Memory B cell (primary cell): ENCODE measurements at regions not wholly inside any gene's neighbourhood (a gene's known extent, or its start where the extent isn't known, plus 50 kb on each side); places are given as distances from the start of the nearest gene placed in this dataset.

ENCODE experiments used
- ATAC-seq: fragments of 150-1000 bp; cut with Tn5 transposase; 2 replicates; pipeline ENCODE4 v1.10.0; 2021; ENCODE audit warnings: low read depth, mild to moderate bottlenecking, moderate library complexity
- DNase-seq, 2 donors: peaks; one replicate each; pipeline ENCODE4 v3.0.0; 2022; ENCODE audit warnings: low spot score in 2 of 2
- H3K27ac Mint-ChIP-seq: one replicate; pipeline ENCODE4 v1.8.0; 2022; ENCODE audit warnings: mild to moderate bottlenecking, moderate library complexity, mixed read lengths
- H3K27me3 Mint-ChIP-seq: one replicate; pipeline ENCODE4 v1.8.0; 2022; ENCODE audit warnings: mixed read lengths
- H3K36me3 Mint-ChIP-seq: one replicate; pipeline ENCODE4 v1.8.0; 2022; ENCODE audit warnings: mild to moderate bottlenecking, mixed read lengths
- H3K4me1 Mint-ChIP-seq: one replicate; pipeline ENCODE4 v1.8.0; 2022; ENCODE audit warnings: mixed read lengths
- H3K4me3 Mint-ChIP-seq: one replicate; pipeline ENCODE4 v1.8.0; 2022; ENCODE audit warnings: mild to moderate bottlenecking, moderate library complexity, mixed read lengths
- H3K9me3 Mint-ChIP-seq: one replicate; pipeline ENCODE4 v1.8.0; 2022; ENCODE audit warnings: mixed read lengths

DNA sequence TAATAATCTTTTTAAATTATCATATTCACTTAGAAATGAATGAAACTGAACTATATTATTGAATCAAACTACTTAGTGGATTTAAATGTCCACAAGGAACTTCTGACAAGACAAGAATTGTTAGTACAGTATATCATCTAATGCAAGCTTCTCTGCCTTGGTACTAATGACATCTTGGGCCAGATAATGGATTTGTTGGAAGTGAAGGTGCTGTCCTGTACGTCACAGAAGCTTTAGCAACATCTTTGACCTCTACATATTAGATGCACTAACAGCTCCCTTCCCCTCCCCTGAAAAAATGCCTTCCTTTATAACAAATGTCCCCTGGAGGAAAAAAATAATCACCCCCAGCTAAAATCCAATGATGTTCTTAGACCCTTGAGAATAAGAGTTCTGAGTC is 695.8 kb upstream of the EYS start:
- no peaks in the 10 kb centered on the region for H3K4me1 Mint-ChIP-seq
- no peak overlapping the region for H3K4me3 Mint-ChIP-seq
- H3K36me3 Mint-ChIP-seq: no peaks in the 10 kb centered on the region
- no peaks in the 10 kb centered on the region for H3K9me3 Mint-ChIP-seq
- ATAC-seq: no peak
- H3K27ac Mint-ChIP-seq: no peak overlapping the region
- no peaks in the 10 kb centered on the region for H3K27me3 Mint-ChIP-seq
- DNase-seq: no peak

DNA sequence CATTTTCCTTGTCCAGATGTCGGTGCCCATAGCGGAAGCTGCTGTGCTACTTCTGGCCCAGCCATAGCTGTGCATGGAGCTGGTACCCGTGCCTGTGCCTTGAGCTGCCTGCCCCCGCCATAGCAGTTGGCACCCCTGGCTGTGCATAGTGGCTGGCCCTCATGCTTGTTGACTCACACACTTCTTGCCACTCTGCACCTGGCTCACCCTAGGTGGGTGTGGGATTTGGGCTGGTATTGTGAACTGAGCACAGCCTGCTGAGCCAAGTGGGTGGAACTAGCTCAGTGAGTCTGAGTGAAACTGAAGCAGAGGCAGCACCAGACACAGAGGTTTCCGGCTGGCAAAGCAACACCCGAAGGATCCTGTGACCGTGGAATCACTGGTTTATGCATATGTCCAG is 689.5 kb upstream of the EYS start:
- no peaks in the 10 kb centered on the region for H3K27me3 Mint-ChIP-seq
- H3K4me3 Mint-ChIP-seq: no peak overlapping the region
- peaks cover 2% of the 10 kb centered on the region for H3K9me3 Mint-ChIP-seq
- no peak for ATAC-seq
- H3K4me1 Mint-ChIP-seq: no peaks in the 10 kb centered on the region
- no peaks in the 10 kb centered on the region for H3K36me3 Mint-ChIP-seq
- DNase-seq: no peak
- no peak overlapping the region for H3K27ac Mint-ChIP-seq

DNA sequence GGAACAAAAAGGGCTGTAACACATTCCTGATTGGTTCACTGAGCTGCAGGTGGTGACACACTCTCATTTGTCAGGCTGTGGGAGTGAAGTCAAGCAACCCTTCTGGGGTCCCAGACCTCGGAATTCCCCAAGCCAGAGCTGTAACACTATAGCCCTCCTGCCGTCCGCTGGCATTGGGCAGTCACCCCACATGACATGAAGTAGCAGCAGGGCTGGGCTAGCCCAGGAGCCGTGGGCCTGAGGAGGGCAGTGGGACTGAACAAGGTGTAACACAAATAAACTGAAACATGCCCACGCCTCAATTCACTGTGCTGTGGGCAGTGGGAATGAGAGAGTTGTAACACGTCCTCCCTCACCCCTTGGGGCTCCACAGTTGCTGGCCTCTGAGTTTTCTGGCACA is 689.1 kb upstream of the EYS start:
- Mint-ChIP-seq H3K4me3 (no peak overlapping the region), H3K4me1 (no peaks in the 10 kb centered on the region), H3K27me3 (no peaks in the 10 kb centered on the region), H3K9me3 (peaks cover 2% of the 10 kb centered on the region), H3K36me3 (no peaks in the 10 kb centered on the region), H3K27ac (no peak overlapping the region)
- DNase-seq (no peak), ATAC-seq (no peak)

DNA sequence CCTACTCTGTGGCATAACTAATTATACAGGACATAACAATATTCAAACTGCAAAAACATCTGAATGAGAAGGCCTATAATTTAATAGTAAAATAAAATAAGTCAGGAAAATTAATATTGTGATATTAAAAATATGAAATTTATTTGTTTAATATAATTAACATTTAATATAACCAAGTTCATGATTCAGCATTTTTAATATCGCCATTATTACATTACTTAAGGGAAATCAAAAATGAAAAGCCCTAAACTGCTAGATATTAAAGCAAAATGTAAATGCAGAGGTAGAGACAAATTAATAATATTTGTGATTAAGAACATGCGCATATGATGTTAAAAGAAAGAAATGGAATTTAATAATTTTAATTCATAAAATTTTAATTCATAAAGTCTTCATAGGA is 683.4 kb upstream of the EYS start:
- H3K27ac Mint-ChIP-seq: no peak overlapping the region
- ATAC-seq: no peak
- H3K4me3 Mint-ChIP-seq: no peak overlapping the region
- H3K36me3 Mint-ChIP-seq: no peaks in the 10 kb centered on the region
- no peaks in the 10 kb centered on the region for H3K4me1 Mint-ChIP-seq
- H3K27me3 Mint-ChIP-seq: no peaks in the 10 kb centered on the region
- peaks cover 2% of the 10 kb centered on the region for H3K9me3 Mint-ChIP-seq
- DNase-seq: no peak

DNA sequence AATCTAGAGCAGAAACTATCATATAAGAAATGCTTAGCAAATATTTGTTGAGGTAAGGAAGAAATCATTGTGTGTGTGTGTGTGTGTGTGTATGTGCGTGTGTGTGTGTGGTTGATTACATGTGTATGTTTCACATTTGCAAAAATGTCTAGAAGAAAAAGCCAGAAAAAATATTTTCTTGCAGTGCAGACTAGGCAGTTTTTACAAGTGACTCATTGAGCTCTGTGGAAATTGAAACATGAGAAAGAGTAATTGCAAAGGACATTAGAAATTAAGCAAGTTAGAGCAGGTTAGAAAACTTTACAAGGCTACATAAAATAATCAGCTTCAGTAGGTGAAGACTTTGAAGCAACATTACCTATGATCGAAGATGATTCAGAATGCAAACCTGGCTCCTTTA is 669.0 kb upstream of the EYS start:
- H3K27ac Mint-ChIP-seq: no peak overlapping the region
- H3K4me3 Mint-ChIP-seq: no peak overlapping the region
- ATAC-seq: no peak
- H3K27me3 Mint-ChIP-seq: no peaks in the 10 kb centered on the region
- no peak for DNase-seq
- no peaks in the 10 kb centered on the region for H3K36me3 Mint-ChIP-seq
- no peaks in the 10 kb centered on the region for H3K4me1 Mint-ChIP-seq
- H3K9me3 Mint-ChIP-seq: peaks cover 9% of the 10 kb centered on the region

DNA sequence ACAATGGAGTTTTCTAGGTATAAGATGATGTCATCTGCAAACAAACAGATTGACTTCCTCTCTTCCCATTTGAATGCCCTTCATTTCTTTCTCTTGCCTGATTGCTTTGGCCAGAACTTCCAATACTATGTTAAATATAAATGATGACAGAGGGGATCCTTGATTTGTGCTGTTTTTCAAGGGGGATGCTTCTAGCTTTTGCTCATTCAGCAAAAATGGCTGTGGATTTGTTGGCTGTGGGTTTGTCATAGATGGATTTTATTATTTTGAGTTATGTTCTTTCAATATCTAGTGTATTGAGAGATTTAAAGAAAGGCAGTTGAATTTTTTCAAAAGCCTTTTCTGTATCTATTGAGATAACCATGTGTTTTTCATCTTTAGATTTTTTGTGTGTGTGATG is 662.4 kb upstream of the EYS start:
- H3K4me3 Mint-ChIP-seq: no peak overlapping the region
- H3K9me3 Mint-ChIP-seq: peaks cover 7% of the 10 kb centered on the region
- no peaks in the 10 kb centered on the region for H3K36me3 Mint-ChIP-seq
- no peaks in the 10 kb centered on the region for H3K4me1 Mint-ChIP-seq
- H3K27me3 Mint-ChIP-seq: no peaks in the 10 kb centered on the region
- DNase-seq: no peak
- ATAC-seq: no peak
- no peak overlapping the region for H3K27ac Mint-ChIP-seq

DNA sequence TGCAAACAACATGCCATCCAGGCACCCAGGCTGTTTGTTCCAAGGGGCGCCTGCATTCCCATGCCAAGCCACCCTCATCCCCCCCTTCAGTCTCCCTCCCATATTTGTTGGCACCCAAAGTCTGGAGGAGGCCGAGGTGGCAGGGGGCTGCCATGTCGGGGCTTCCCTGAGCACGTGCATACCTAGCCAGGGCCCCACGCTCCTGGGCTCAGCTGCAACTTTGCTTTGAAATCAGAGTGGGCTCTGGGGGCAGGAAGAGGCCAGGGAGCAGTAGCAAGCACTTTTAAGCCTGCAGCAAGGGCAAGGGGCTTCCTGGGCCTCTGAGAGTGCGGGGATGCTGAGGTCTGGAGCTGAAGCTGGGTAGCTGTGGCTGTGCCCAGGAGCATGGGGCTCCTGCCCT is 655.9 kb upstream of the EYS start:
- no peak overlapping the region for H3K27ac Mint-ChIP-seq

DNA sequence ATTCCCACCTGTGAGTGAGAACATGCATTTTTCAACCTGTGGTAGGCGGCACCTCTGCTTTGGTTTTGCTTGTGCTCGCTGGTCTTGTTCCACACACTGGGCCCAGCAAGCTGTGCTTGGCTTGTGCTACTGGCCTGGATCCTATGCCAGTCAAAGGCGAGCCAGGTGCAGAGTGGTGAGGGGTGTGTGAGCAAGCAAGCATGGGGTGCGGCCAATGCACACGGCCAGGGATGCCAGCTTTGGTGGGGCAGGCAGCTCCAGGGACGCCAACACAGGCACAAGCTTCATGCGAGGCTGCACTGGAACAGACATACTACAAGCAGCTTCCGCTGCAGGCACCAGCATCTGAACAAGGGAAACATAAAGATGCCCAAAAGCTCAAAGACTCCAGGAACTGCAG is 654.9 kb upstream of the EYS start:
- Mint-ChIP-seq H3K9me3 (peaks cover 2% of the 10 kb centered on the region), H3K36me3 (no peaks in the 10 kb centered on the region), H3K4me3 (no peak overlapping the region), H3K4me1 (no peaks in the 10 kb centered on the region), H3K27me3 (no peaks in the 10 kb centered on the region), H3K27ac (no peak overlapping the region)
- DNase-seq: no peak
- ATAC-seq: no peak

More for the DNA sequence above, 655.9 kb upstream of the EYS start:
- H3K36me3 Mint-ChIP-seq: no peaks in the 10 kb centered on the region
- H3K27me3 Mint-ChIP-seq: no peaks in the 10 kb centered on the region
- H3K4me3 Mint-ChIP-seq: no peak overlapping the region
- no peaks in the 10 kb centered on the region for H3K4me1 Mint-ChIP-seq
- no peak for ATAC-seq
- peaks cover 2% of the 10 kb centered on the region for H3K9me3 Mint-ChIP-seq
- no peak for DNase-seq

DNA sequence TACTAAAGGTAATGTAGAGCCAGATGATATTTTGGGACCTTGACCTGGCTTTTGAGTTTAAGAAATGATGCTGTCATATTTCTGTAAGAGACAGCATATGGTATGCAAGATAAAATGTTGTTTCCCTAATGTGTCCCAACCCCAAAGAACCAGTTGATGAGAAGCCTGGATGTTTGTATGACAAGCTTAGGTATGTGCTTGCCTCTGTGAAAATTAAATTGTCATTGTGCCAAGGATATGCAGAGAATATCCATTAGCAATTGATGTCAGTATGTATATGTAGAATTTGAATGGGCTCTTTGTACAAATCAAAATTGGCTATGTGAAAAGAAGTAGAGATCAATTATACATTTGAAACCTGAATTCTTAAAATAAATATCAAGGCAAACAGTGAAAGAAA is 650.8 kb upstream of the EYS start:
- H3K9me3 Mint-ChIP-seq: no peaks in the 10 kb centered on the region
- ATAC-seq: no peak

DNA sequence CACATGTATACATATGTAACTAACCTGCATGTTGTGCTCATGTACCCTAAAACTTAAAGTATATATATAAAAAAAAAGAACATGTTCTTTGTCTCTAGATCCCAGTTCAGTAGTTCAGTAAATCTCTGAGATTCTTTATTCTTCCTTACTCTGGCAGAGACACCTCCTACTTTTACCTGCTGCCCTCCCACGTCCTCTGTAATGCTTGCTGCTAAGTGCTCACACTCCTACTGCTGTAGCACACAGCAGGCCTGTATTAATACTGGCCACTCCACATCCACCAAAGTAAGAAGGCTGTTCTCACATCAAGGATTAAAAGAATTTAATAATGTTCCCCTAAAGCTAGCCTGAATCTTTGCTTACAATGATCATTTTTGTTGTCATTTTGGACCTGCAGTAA is 648.4 kb upstream of the EYS start:
- H3K27ac Mint-ChIP-seq: no peak overlapping the region
- no peaks in the 10 kb centered on the region for H3K4me1 Mint-ChIP-seq
- H3K4me3 Mint-ChIP-seq: no peak overlapping the region
- DNase-seq: no peak
- H3K27me3 Mint-ChIP-seq: no peaks in the 10 kb centered on the region
- H3K36me3 Mint-ChIP-seq: no peaks in the 10 kb centered on the region
- no peaks in the 10 kb centered on the region for H3K9me3 Mint-ChIP-seq
- no peak for ATAC-seq

More for the DNA sequence above, 650.8 kb upstream of the EYS start:
- no peak overlapping the region for H3K27ac Mint-ChIP-seq
- no peaks in the 10 kb centered on the region for H3K36me3 Mint-ChIP-seq
- no peaks in the 10 kb centered on the region for H3K27me3 Mint-ChIP-seq
- no peak for DNase-seq
- H3K4me1 Mint-ChIP-seq: no peaks in the 10 kb centered on the region
- H3K4me3 Mint-ChIP-seq: no peak overlapping the region

DNA sequence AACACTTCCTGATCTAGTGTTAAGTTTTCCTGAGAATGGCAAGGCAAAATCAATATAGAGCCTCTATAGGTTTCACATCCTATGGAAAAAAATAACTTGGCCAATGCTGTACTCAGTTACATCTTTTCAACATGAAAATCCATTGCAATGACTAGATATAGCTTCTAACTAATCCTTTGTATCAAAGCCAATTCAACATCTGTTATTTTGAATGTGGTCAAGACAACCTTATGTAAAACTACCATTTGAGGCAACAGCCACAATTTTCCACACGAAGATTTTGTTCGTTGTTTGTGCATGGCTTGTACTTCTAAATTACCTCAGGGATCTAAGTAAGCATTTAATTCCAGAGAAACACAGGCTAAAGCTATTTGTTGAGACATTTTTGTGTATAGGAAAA is 637.8 kb upstream of the EYS start:
- no peak for ATAC-seq
- Mint-ChIP-seq H3K4me3 (no peak overlapping the region), H3K27ac (no peak overlapping the region), H3K4me1 (no peaks in the 10 kb centered on the region), H3K36me3 (no peaks in the 10 kb centered on the region), H3K9me3 (peaks cover 1% of the 10 kb centered on the region), H3K27me3 (no peaks in the 10 kb centered on the region)
- no peak for DNase-seq

DNA sequence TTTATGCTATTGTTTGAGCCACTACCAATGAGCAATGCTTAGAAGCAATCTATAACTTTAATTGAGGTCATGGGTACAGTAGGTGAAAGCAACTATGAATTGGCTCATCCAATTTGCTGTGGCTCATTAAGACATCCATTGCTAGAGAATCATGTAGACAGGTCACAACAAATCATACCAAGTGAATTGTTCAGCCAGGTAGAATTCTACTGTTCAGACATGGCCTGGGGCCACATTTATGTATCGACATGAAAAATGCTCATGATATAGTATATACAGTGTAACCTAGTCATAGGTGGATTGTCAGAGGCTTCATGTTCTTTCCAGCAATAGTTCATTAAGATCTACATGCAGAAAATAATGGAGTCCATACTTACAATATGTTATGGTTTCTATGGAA is 633.7 kb upstream of the EYS start:
- Mint-ChIP-seq H3K4me3 (no peak overlapping the region), H3K27ac (no peak overlapping the region), H3K4me1 (no peaks in the 10 kb centered on the region), H3K27me3 (no peaks in the 10 kb centered on the region), H3K36me3 (no peaks in the 10 kb centered on the region), H3K9me3 (peaks cover 2% of the 10 kb centered on the region)
- no peak for DNase-seq
- ATAC-seq: no peak

DNA sequence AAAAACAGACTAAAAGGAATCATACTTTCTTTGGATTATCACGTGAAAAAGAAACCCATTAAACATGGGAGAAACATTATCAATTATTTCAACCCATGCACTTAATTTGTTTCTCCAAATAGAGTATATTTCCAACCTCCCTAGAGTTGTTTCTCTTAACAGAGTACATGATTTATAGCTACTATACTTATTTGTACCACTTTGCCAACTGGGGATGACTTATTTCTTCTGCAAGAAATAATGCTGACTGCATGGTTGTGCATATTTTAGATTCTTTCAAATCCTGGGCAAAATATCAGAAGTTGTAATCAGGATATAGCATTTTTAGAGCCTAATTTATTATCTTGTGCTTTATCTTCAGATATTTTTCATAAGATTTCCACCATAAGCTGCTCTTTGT is 629.1 kb upstream of the EYS start:
- peaks cover 2% of the 10 kb centered on the region for H3K9me3 Mint-ChIP-seq
- DNase-seq (no peak), ATAC-seq (no peak)

DNA sequence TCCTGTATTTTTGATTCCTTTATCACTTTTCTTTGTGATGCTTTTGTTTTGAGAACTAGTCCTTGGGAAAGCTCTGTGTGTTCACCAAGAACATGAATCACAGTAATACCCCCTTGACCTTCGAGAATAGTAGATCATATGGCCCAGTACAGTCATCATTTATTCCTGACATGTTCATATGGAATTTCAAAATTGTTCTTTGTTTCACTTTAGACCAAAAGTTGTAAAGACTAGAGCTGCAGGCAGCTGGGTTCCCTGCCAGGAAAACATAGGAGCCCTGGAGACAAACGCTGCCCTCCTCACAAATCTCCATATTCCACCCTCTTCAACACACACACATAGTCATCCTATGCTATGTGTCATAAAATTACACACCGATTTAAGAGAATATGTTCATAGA is 621.2 kb upstream of the EYS start:
- ATAC-seq (no peak), DNase-seq (no peak)
- no peaks in the 10 kb centered on the region for H3K4me1 Mint-ChIP-seq
- H3K9me3 Mint-ChIP-seq: peaks cover 4% of the 10 kb centered on the region
- H3K27ac Mint-ChIP-seq: no peak overlapping the region
- no peak overlapping the region for H3K4me3 Mint-ChIP-seq
- H3K27me3 Mint-ChIP-seq: no peaks in the 10 kb centered on the region
- no peaks in the 10 kb centered on the region for H3K36me3 Mint-ChIP-seq

More for the DNA sequence above, 629.1 kb upstream of the EYS start:
- H3K4me3 Mint-ChIP-seq: no peak overlapping the region
- no peaks in the 10 kb centered on the region for H3K4me1 Mint-ChIP-seq
- no peaks in the 10 kb centered on the region for H3K36me3 Mint-ChIP-seq
- no peaks in the 10 kb centered on the region for H3K27me3 Mint-ChIP-seq
- H3K27ac Mint-ChIP-seq: no peak overlapping the region

DNA sequence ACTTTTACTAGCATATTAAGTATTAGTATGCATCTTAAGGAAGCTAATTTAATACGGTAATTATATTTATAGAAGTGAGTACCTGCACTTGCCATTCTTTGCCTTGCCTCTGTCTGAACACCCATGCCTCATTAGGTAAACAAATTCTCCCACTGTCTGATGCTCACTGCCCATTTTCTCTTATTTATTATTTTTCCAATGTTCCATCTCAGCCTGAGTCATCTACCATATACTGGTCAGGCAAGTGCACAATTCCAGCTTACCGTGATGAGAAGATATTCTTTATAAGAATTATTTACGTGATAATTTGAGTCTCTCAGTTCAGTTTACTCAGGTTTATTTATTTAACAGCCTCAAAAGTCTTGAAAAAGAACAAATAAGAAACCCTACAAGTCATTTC is 619.2 kb upstream of the EYS start:
- Mint-ChIP-seq H3K4me3 (no peak overlapping the region), H3K4me1 (no peaks in the 10 kb centered on the region), H3K9me3 (peaks cover 4% of the 10 kb centered on the region), H3K27ac (no peak overlapping the region), H3K27me3 (no peaks in the 10 kb centered on the region), H3K36me3 (no peaks in the 10 kb centered on the region)
- no peak for ATAC-seq
- no peak for DNase-seq

DNA sequence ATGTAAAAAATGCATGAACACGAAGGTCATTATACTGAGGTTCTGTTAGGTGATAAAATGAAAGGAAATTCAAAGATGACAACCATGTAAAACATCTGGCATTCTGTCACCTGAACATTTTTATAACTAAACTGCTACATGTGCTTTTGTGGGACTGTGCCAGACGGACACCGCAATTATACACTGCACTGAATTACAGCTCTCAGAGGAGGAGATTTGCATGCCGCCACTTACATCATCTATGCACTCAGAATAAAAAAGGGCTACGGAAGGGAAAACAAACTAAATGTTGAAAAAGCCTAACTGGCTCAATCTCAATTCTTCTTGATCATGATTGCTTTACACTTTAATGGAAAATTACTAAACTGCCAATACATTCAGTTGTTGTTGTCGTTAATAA is 614.0 kb upstream of the EYS start:
- H3K9me3 Mint-ChIP-seq: no peaks in the 10 kb centered on the region
- no peak overlapping the region for H3K4me3 Mint-ChIP-seq
- no peak overlapping the region for H3K27ac Mint-ChIP-seq
- H3K36me3 Mint-ChIP-seq: no peaks in the 10 kb centered on the region
- no peak for ATAC-seq
- H3K4me1 Mint-ChIP-seq: no peaks in the 10 kb centered on the region
- no peak for DNase-seq
- no peaks in the 10 kb centered on the region for H3K27me3 Mint-ChIP-seq
